GM18511 (cell line): ENCODE measurements at regions not wholly inside any gene's neighbourhood (a gene's known extent, or its start where the extent isn't known, plus 50 kb on each side); places are given as distances from the start of the nearest gene placed in this dataset.

Experiments used
- ATAC-seq: cut with Tn5 transposase; IDR thresholded peaks from one replicate; pipeline ENCODE4 v1.9.1; 2021; ENCODE audit warnings: mild to moderate bottlenecking, moderate library complexity; ENCODE audit not compliant: unreplicated experiment

DNA sequence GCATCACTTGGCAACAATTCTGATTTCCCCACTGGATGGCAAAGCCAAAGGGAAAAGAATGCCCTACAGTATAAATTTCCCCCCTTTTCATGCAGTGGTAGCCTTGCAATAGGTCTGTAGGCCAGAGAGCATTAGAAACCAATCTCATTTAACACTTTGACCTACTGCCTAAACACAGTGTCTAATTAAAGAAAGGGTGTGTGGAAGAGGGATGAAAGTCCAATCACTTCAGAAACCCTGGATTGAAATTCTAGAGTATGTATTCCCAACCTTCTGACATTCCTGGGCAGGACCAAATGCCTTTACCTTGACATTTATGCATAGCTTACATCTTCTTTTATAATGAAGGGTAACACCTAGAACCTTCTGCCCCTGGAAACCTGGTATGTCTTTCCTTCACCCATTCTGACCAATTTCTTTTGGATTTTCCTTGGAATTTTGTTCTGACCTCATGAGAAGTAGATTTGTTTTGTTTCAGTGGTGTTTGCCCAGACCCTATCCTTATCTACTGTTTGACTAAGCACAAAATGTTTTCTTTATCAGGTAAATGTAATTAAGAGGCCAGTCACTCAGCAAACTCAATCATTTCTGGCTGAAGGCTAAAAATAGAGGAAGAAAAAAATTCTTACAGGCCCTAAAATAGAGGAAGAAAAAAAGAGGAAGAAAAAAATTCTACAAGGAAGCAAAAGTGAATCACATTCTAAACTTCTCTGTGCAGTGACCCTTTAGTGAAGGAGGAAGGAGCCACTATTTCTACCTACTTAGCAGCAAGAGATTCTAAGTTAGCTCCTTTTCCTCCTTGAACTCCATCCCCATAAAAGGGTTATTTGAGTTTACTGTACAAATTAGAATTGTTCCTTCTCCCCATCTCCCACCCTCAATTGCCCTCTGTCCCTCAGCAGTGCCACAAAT lies 129.5 kb upstream of the DSCAM start:
- no peak for ATAC-seq

- ATAC-seq = no peak
These were observed 138.4 kb upstream of the DSCAM start for GRCh38 chr21:40985370-40985769.

DNA sequence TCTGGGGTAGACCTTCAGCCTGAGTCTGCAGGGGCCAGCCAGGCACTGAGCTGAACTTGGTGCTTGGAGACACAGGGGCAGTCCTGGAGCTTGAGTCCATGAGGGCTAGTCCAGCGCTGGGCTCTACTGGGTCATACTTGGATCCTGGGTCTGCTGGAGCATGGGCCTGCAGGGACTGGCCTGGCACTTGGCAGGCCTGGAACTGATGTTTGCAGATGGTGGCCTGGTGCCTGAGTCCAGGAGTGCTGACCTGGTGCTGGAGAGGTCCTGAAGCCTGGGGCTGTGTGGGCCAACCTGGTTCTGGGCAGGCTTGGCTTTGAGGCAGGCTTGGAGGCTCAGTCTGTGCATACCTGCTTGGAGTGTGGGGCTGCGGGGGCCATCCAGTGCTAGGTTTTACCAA lies 143.4 kb upstream of the DSCAM start:
- ATAC-seq = no peak

DNA sequence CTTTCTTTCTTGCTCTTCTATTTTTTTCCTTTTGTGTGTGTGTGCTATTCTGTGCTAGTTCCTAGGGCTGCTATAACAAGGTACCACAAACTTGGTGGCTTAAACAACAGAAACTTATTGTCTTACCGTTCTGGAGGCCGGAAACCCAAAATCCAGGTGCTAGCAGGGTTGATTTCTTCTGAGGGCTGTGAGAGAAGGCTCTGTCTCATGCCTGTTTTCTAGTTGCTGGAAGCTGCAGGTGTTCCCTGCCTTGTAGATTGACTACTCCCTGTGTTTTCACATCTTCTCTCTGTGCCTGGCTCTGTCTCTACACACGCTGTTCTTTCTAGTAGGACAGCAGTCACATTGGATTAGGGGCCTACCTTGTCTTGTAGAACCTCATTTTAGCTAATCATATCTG lies 150.9 kb upstream of the DSCAM start:
- no peak for ATAC-seq

GRCh38 chr21:41000838-41001237 lies 153.9 kb upstream of the DSCAM start:
- ATAC-seq = no peak

GRCh38 chr21:41006636-41007035 lies 159.7 kb upstream of the DSCAM start:
- no peak for ATAC-seq

GRCh38 chr21:41008351-41008750 lies 159.6 kb upstream of the BACE2 start:
- no peak for ATAC-seq

DNA sequence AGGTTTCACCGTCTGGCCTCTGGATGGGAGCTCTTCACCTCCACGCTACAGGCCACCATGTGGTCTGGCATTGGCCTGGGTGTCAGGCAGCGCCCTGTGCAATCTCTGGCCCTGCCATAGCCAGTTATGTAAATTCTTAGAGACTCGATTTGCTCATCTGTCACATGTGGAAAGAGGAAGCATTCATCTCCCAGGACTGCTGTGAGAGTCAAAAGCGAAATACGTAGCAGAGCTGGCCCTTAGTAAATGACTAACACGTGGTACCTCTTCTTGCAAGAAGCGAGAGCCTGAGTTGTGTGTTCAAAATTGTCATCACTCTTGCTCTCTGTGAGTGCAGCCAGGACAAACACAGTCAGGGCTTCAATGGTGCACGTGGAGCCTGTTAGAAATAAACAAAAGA lies 159.0 kb upstream of the BACE2 start:
- no peak for ATAC-seq

DNA sequence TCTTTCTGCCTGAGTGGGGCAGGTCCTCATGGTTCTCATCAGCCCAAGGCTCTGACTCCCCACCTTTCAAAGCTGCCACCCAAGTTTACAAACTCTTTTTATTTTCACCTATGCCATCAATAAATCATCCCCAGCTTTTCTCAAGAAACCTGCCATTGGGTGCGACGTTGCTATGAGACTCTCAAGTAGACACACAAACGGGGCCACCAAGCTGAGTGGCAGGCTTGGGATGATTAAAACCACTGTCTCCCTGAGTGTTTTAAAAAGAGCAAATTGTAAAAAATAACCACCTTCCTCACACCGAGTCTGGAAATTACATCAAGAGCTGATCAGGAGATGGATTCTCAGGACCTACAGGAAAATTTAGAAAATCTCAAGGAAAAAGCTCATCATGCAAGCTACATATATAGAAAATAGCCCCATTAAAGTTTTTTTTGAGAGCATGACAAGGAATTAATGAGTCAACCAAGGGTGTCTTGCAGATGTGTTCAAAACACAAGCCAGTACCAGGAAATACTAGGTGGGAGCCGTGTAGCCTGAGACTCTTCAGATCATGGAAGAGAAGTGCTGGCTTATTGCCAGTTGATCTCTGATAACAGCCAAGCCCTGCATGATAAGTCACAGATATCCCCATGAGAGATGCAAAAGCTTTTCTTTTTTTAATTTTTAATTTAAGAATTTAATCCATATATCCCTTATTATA lies 158.4 kb upstream of the BACE2 start:
- ATAC-seq = no peak

- ATAC-seq = no peak
These were observed 157.9 kb upstream of the BACE2 start for GRCh38 chr21:41010101-41010435.

- ATAC-seq = no peak
These were observed 156.7 kb upstream of the BACE2 start for GRCh38 chr21:41011098-41011731.

- ATAC-seq = no peak
These were observed 156.0 kb upstream of the BACE2 start for GRCh38 chr21:41011951-41012366.

GRCh38 chr21:41012425-41012824 lies 155.5 kb upstream of the BACE2 start:
- ATAC-seq = no peak

GRCh38 chr21:41016472-41016871 lies 151.5 kb upstream of the BACE2 start:
- ATAC-seq = no peak

DNA sequence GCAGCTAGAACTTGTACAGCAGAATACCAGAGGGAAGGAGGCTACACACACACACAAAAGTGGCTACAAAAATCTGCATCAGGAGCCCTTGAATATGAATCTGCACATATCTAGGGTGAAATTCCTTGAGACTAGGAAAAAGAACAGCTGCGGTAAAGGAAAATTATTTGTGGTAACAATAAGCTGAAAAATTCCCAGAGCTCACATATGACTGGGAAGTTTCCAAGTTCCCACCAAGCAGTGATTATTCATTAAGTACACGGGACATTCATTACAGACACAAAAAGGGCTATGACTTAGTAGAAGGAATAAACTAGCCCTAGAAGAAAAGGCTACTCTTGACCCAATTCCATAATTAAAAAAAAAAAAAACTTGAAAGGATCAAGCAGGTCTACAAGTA lies 149.5 kb upstream of the BACE2 start:
- no peak for ATAC-seq

DNA sequence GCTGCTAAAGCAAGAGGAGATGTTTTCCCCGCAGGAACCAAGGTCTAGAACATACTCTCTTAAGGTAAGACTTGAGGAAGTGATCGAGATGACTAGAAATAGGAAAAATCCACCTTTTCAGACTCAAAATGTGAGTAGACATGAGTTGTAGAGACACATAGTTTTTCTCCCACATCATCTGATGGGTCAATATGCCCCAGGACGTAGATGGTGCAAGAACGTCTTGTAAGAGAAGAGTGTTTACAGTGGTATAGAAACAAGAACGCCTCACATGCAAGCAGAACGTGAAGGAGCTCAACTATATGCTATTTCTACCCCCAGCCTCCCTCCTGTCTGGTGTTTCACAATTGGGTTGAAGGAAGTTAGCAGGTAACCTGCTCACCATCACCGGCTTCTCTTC lies 144.0 kb upstream of the BACE2 start:
- no peak for ATAC-seq

DNA sequence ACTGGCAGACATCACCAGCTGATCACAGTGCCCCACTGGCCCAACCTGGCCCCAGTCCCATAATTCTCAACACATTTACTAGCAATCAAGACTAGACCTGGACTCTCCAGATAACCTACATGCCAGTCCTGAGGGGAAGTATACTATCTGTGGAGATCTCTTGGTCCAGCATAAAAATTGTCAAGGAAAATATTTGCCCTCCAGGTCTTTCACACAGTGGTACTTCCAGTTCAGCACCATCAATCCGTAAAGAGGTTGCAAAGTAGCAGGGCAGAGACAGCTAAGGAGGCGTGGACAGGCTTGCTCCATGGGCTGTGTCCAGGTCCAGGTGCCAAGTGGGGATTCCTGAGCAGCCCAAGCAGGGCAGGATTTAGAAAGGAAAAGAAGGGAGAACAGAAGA lies 143.6 kb upstream of the BACE2 start:
- ATAC-seq = no peak

GRCh38 chr21:41024746-41025254 lies 143.2 kb upstream of the BACE2 start:
- no peak for ATAC-seq

DNA sequence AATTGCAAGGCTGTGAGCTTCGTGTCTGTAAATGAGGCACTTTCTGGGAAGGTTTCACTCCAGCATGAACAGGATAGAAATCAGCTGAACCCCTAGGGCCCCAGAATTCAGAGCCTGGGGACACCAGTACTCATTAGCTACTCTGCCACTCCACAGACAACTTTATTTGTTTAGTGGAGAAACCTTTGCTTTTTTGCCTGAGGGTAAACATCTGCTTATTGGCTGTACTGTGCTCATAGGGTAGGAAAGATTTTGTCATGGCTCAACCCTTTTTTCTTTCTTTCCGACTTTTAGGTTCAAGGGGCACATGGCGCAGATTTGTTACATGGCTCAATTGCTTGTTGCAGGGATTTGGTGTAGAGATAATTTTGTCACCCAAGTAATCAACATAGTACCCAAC lies 138.4 kb upstream of the BACE2 start:
- no peak for ATAC-seq

- ATAC-seq = no peak
These were observed 136.2 kb upstream of the BACE2 start for GRCh38 chr21:41031701-41032220.

DNA sequence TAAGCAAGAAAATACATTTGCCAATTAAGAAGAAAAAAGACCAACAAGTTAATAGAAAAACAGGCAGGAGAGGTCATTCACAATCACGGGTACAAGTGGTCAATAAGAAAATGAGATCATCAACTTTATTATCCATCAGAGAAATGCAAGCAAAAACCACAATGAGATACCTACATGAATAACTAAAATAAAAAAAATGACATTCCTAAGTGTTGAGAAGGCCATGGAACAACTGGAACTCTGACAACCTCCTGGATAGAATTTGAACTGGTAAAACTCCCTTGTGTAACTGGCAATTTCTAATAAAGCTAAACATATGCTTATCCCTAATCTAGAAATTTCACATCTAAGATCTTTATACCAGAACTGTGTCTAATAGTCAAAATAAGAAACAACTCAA lies 135.4 kb upstream of the BACE2 start:
- ATAC-seq = no peak

DNA sequence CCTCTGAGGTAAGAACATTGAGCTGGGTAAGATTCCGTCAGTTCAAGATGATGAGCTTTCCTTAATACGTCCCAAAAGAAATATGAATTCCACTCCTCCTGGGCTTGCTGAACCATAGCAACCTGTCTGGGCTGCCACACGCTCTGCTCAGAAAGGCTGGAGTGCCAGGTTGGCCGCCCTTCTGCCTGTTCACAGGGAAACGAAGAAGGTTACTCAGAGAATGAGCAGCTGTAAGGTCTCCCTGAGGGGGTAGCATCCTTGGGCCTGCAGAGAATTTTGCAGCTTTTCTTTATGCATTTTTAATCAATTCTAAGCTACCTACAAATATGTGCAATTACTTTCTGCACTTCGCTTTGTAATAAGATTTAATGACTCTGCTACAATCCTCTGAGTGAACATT lies 130.7 kb upstream of the BACE2 start:
- ATAC-seq = no peak
